BJ (cell line): ENCODE measurements at regions not wholly inside any gene's neighbourhood (a gene's known extent, or its start where the extent isn't known, plus 50 kb on each side); places are given as distances from the start of the nearest gene placed in this dataset.

Experiments
- CTCF ChIA-PET: fragments of 350-600 bp; formaldehyde crosslinking; extraction: SDS; loops from one replicate; lab custom pipeline; 2021; ENCODE audit warnings: antibody characterized with exemption, inconsistent platforms; lab: Yijun Ruan, JAX
- POLR2A ChIA-PET: fragments of 300-600 bp; sonication (Branson Sonifier 250); formaldehyde crosslinking; extraction: SDS; loops from one replicate; lab custom pipeline; 2021; ENCODE audit warnings: antibody characterized with exemption; lab: Charles Lee
- DNase-seq: peaks from one replicate; pipeline ENCODE4 v3.0.0-alpha.2; 2011; ENCODE audit warnings: low read depth
- H3K27me3 ChIP-seq: 2 replicates; pipeline ENCODE4 v1.6.0; 2011; ENCODE audit warnings: low read length; ENCODE audit not compliant: control insufficient read depth, insufficient read depth
- H3K36me3 ChIP-seq: 2 replicates; pipeline ENCODE4 v1.5.1; 2011; ENCODE audit warnings: low read length; ENCODE audit not compliant: control insufficient read depth, insufficient read depth
- H3K4me3 ChIP-seq: 2 replicates; pipeline ENCODE4 v1.5.1; 2011; ENCODE audit warnings: low read depth, mild to moderate bottlenecking, control low read depth, low read length
- TF ChIP-seq, protein P1 (sequence below): IDR thresholded peaks from 2 replicates; pipeline ENCODE4 v1.5.1; 2011; ENCODE audit warnings: low read depth, mild to moderate bottlenecking, control low read depth, inconsistent platforms, low read length, moderate library complexity; ENCODE audit not compliant: insufficient read depth

DNA sequence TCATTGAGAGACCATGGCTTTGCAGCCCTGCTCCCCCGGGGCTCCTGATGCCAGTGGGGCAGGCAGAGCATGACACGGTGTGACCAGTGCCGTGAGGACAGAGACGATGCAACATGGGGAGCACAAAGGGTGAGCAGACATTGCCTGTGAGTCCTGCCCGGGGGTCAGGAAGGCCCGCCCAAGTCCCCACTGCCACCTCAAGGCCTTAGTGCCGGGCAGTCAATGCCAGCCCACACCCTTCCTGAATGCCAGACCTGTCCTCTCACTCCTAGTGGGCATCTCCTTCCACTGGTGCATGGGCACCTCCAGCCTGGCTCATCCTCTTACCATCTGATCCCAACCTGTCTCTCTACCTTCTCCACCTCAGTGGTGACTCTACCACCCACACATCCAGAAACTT, 157.9 kb upstream of the ZMIZ1 start:
- Histone ChIP-seq H3K4me3 (no peak overlapping the region), H3K36me3 (no peaks in the 10 kb centered on the region), H3K27me3 (peaks cover 16% of the 10 kb centered on the region)
- TF ChIP-seq, protein P1, sequence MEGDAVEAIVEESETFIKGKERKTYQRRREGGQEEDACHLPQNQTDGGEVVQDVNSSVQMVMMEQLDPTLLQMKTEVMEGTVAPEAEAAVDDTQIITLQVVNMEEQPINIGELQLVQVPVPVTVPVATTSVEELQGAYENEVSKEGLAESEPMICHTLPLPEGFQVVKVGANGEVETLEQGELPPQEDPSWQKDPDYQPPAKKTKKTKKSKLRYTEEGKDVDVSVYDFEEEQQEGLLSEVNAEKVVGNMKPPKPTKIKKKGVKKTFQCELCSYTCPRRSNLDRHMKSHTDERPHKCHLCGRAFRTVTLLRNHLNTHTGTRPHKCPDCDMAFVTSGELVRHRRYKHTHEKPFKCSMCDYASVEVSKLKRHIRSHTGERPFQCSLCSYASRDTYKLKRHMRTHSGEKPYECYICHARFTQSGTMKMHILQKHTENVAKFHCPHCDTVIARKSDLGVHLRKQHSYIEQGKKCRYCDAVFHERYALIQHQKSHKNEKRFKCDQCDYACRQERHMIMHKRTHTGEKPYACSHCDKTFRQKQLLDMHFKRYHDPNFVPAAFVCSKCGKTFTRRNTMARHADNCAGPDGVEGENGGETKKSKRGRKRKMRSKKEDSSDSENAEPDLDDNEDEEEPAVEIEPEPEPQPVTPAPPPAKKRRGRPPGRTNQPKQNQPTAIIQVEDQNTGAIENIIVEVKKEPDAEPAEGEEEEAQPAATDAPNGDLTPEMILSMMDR = no peak
- CTCF ChIA-PET = no interaction called here
- DNase-seq = no peak
- POLR2A ChIA-PET = no interaction called here

DNA sequence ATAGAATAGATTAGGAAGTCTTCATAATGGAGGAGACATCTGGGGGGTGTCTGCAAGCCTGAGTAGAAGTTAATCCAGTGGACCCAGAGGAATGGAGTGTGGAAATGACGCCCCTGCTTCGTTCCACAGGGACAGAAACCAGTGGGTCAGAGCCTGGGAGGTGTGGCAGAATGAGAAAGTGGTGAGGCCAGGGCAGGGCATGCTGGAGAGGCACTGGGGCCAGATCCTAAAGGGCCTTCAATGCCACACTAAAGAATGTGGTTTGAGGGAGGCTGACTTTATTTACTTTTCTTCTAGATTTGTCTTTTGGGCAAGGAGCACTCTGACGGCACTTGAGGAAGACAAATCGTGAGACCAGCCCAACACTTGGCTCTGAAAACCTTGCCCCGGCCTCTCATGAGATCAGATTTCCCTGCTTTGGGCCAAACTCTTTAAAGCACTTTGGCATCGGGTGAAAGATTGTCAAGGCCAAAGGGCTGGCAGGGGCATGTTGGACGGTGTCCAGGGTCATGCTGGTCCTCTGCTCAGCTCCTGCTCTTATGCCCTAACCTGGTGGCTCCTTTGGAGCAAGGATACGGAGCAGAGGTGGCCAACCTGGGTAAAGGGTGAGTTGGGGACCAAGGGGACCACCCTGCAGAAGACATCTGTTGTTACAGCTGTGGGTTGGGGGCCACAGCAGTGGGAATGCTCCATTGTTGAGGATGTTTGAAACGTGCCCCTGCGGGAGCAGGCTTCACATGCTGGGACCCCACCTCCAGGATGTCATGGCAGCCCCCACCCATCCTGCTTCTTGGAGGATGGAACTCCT, 157.0 kb upstream of the ZMIZ1 start:
- CTCF ChIA-PET = no interaction called here
- DNase-seq = no peak
- TF ChIP-seq, protein P1 = no peak
- H3K36me3 ChIP-seq = no peaks in the 10 kb centered on the region
- peaks cover 15% of the 10 kb centered on the region for H3K27me3 ChIP-seq
- POLR2A ChIA-PET = no interaction called here
- H3K4me3 ChIP-seq = no peak overlapping the region

DNA sequence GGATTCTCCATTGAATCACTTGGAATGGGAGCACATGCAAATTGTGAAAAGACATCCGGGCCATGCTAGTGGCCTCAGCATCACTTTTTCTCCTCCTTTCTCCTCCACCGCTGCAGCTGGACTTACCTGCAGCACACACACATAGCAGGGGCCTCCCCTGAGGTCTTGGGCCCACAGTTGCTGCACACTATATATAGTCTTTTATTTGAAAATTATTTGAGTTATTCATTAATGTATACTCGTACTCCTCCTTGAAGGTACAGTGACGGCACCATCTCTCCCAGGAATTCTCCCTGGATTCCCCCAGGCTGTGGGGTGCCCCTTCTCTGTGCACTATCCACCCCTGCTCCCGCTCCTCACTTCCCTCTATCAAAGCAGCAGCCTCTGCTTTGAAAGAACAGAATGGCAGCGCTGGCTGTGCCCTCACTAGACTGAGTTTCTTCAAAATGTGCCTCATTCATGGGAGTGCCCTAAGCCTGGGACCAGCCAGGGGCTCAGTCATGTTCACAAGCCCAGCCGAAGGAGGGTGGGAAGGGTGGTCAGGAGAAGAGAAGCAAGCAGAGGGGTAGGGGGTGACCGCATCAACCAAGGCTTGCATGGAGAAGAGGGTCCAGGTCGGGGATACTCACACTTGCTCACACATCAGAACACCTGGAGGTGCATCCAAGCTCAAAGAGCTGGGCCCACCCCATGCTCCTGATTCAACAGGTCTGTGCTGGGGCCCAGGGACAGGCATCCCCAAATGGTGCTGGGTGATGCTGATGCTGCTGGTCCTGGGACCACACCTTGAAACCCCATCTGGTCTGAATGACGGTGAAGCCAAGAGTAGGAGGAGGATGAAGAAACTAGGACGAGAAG, 156.2 kb upstream of the ZMIZ1 start:
- no peak overlapping the region for H3K4me3 ChIP-seq
- POLR2A ChIA-PET = no interaction called here
- H3K27me3 ChIP-seq = peaks cover 14% of the 10 kb centered on the region
- H3K36me3 ChIP-seq = no peaks in the 10 kb centered on the region
- DNase-seq = no peak
- CTCF ChIA-PET = interaction anchor here (0.8 kb wide), 1 partner anchor 17 kb away, joined by 3 read pairs; no protein-coding TSS in a partner anchor
- TF ChIP-seq, protein P1 = no peak

DNA sequence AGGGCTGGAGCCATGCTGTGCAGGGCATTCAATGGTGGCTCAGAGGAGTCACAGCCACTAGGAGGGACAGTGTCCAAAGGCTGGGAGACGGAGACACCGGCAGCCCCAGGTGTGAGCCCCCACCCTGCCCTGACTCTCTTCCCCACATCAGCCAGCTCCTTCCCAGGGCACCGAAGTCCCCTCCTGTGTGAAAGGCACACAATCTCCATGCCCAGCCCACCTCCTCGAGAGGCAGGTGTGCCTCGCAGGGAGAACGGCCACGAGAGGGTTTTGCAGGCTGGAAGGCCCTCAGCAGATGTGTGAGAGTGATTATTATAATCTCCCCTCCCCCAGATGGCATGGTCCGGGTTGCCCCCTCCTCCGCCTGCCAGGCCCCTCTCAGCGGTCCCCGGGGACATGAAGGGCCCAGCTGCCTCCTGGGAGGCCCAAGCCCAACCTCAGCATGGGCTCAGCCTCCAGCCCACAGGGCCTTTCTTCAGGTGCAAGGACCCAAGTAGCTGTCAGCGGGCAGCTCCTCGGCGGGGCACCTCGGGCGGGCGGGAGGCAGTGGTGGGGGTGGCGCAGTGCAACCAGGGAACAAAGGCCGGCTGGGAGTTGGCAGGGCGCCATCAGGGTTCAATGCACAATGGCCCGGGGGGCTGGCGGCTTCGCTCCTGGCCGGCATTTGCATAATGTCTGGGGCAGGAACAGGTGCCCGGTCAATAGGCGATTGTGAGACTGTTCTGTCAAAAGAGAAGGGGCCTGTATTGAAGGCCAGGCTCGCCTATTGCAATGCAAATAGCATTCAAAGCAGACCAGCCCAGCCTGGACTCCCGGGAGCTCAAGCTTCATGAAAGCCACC, 155.3 kb upstream of the ZMIZ1 start:
- H3K36me3 ChIP-seq = no peaks in the 10 kb centered on the region
- ChIA-PET POLR2A (no interaction called here), CTCF (interaction anchor here (0.8 kb wide), 1 partner anchor 16 kb away, joined by 3 read pairs; no protein-coding TSS in a partner anchor)
- peaks cover 14% of the 10 kb centered on the region for H3K27me3 ChIP-seq
- no peak overlapping the region for H3K4me3 ChIP-seq
- TF ChIP-seq, protein P1 = no peak
- no peak for DNase-seq
